ENCODE measurements at regions not wholly inside any gene's neighbourhood (a gene's known extent, or its start where the extent isn't known, plus 50 kb on each side); places are given as distances from the start of the nearest gene placed in this dataset.

DNA sequence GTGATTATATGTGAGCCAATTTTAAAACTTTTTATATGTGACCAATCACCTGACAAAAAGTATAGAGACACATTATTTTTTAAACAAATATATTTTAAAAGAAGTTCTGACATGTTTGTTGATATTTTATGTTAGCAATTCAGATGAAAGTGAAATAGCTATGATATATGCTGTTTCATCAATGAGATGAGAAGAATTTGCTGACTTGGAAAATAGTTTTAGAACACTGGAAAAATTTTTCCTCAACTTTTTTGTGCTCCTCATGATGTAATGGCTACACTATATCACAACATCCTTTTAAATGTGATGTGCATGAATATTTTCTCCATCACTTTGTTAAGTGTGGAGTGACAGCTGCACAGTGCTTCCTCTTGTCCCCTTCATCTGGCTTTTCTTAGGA is 434.0 kb downstream of the PLCL1 start:
- H3K4me1 Mint-ChIP-seq (ENCODE audit: low read depth): no peaks in the 10 kb centered on the region
- DNase-seq (ENCODE audit: low spot score): no peak
- TF ChIP-seq CTCF (IDR thresholded peaks at IDR 0.05): no peak
- H3K4me3 Mint-ChIP-seq (ENCODE audit: unreplicated experiment): no peak overlapping the region
- H3K36me3 Mint-ChIP-seq (ENCODE audit: low read depth): no peaks in the 10 kb centered on the region
- H3K27me3 Mint-ChIP-seq (ENCODE audit: low read depth): peaks cover 16% of the 10 kb centered on the region
- H3K27ac Mint-ChIP-seq (ENCODE audit: unreplicated experiment): no peak overlapping the region
- no peaks in the 10 kb centered on the region for H3K9me3 Mint-ChIP-seq (ENCODE audit: low read depth)

- no peaks in the 10 kb centered on the region for H3K9me3 Mint-ChIP-seq (ENCODE audit: low read depth)
- DNase-seq (ENCODE audit: low spot score): no peak
- no peak overlapping the region for H3K4me3 Mint-ChIP-seq (ENCODE audit: unreplicated experiment)
- no peak for TF ChIP-seq CTCF (IDR thresholded peaks at IDR 0.05)
- no peak overlapping the region for H3K27ac Mint-ChIP-seq (ENCODE audit: unreplicated experiment)
- peaks cover 21% of the 10 kb centered on the region for H3K27me3 Mint-ChIP-seq (ENCODE audit: low read depth)
- H3K4me1 Mint-ChIP-seq (ENCODE audit: low read depth): no peaks in the 10 kb centered on the region
- no peaks in the 10 kb centered on the region for H3K36me3 Mint-ChIP-seq (ENCODE audit: low read depth)
These were observed 431.9 kb downstream of the PLCL1 start for GRCh38 chr2:198236338-198236737.

- H3K27me3 Mint-ChIP-seq (ENCODE audit: low read depth): peaks cover 27% of the 10 kb centered on the region
- H3K27ac Mint-ChIP-seq (ENCODE audit: unreplicated experiment): no peak overlapping the region
- H3K9me3 Mint-ChIP-seq (ENCODE audit: low read depth): no peaks in the 10 kb centered on the region
- no peak for TF ChIP-seq CTCF (IDR thresholded peaks at IDR 0.05)
- no peak overlapping the region for H3K4me3 Mint-ChIP-seq (ENCODE audit: unreplicated experiment)
- H3K4me1 Mint-ChIP-seq (ENCODE audit: low read depth): no peaks in the 10 kb centered on the region
- H3K36me3 Mint-ChIP-seq (ENCODE audit: low read depth): no peaks in the 10 kb centered on the region
- no peak for DNase-seq (ENCODE audit: low spot score)
These were observed 427.9 kb downstream of the PLCL1 start for GRCh38 chr2:198232281-198232680.

DNA sequence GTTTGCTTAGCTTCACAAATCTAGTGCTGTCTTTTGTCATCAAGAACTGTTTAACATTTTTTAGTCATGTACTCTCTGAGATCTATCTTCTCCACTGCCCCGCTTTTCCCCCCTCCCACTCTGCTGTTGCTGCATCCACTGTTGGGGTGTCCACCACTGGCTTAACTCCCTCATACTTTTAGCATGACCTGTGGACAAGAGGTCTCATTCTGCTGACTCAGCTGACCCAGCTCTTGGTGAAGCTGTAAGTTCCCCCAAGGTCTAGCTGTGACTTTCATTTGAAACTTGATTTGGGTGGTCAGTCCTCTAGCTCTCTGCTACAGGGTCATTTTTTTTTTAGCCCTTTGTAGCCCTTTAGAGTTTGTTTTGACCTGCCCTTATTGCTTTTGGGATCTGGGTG is 427.2 kb downstream of the PLCL1 start:
- no peak for TF ChIP-seq CTCF (IDR thresholded peaks at IDR 0.05)
- H3K27me3 Mint-ChIP-seq (ENCODE audit: low read depth): peaks cover 25% of the 10 kb centered on the region
- H3K4me1 Mint-ChIP-seq (ENCODE audit: low read depth): no peaks in the 10 kb centered on the region
- no peak for DNase-seq (ENCODE audit: low spot score)
- H3K27ac Mint-ChIP-seq (ENCODE audit: unreplicated experiment): no peak overlapping the region
- H3K36me3 Mint-ChIP-seq (ENCODE audit: low read depth): no peaks in the 10 kb centered on the region
- H3K9me3 Mint-ChIP-seq (ENCODE audit: low read depth): no peaks in the 10 kb centered on the region
- no peak overlapping the region for H3K4me3 Mint-ChIP-seq (ENCODE audit: unreplicated experiment)

- Mint-ChIP-seq H3K9me3 (ENCODE audit: low read depth) (no peaks in the 10 kb centered on the region), H3K27ac (ENCODE audit: unreplicated experiment) (no peak overlapping the region), H3K4me1 (ENCODE audit: low read depth) (no peaks in the 10 kb centered on the region), H3K27me3 (ENCODE audit: low read depth) (peaks cover 18% of the 10 kb centered on the region), H3K36me3 (ENCODE audit: low read depth) (no peaks in the 10 kb centered on the region), H3K4me3 (ENCODE audit: unreplicated experiment) (no peak overlapping the region)
- no peak for DNase-seq (ENCODE audit: low spot score)
- TF ChIP-seq CTCF (IDR thresholded peaks at IDR 0.05): no peak
These were observed 416.6 kb downstream of the PLCL1 start for GRCh38 chr2:198220763-198221610.

Measured in chondrocyte (in vitro differentiated cells).